ENCODE measurements at regions not wholly inside any gene's neighbourhood (a gene's known extent, or its start where the extent isn't known, plus 50 kb on each side); places are given as distances from the start of the nearest gene placed in this dataset.

GRCh38 chr4:15345134-15345533, 82.7 kb upstream of the C1QTNF7 start:
- TF ChIP-seq, protein P1, sequence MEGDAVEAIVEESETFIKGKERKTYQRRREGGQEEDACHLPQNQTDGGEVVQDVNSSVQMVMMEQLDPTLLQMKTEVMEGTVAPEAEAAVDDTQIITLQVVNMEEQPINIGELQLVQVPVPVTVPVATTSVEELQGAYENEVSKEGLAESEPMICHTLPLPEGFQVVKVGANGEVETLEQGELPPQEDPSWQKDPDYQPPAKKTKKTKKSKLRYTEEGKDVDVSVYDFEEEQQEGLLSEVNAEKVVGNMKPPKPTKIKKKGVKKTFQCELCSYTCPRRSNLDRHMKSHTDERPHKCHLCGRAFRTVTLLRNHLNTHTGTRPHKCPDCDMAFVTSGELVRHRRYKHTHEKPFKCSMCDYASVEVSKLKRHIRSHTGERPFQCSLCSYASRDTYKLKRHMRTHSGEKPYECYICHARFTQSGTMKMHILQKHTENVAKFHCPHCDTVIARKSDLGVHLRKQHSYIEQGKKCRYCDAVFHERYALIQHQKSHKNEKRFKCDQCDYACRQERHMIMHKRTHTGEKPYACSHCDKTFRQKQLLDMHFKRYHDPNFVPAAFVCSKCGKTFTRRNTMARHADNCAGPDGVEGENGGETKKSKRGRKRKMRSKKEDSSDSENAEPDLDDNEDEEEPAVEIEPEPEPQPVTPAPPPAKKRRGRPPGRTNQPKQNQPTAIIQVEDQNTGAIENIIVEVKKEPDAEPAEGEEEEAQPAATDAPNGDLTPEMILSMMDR (IDR thresholded peaks at IDR 0.05; ENCODE audit: insufficient read depth, low read length, poor library complexity, severe bottlenecking) = no peak
- no peak for TF ChIP-seq EZH2phosphoT487 (conservative IDR thresholded peaks at IDR 0.05; ENCODE audit: low read length)

Measured in SU-DHL-6 (cell line).